ENCODE measurements at regions not wholly inside any gene's neighbourhood (a gene's known extent, or its start where the extent isn't known, plus 50 kb on each side); places are given as distances from the start of the nearest gene placed in this dataset.

DNA sequence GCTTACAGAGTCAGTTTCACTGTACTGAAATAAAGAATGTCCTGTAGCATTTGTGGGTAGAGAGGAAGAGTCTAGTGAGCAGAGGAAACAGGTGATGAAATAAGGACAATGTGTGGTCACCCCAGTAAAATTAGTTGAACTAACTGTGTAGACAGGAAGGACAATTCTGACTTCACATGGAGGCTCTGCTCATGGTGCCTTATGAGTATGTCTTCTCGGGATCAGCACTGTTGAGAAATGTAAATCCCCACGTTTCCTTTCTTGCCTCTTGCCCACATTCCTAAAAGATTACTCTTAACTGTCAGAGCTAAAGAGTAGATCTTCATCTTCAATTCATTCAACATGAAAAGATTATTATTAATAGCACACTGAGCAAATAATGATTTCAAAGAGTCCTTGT is 113.2 kb upstream of the FLRT2 start (continued):
- TF ChIP-seq, protein P1, sequence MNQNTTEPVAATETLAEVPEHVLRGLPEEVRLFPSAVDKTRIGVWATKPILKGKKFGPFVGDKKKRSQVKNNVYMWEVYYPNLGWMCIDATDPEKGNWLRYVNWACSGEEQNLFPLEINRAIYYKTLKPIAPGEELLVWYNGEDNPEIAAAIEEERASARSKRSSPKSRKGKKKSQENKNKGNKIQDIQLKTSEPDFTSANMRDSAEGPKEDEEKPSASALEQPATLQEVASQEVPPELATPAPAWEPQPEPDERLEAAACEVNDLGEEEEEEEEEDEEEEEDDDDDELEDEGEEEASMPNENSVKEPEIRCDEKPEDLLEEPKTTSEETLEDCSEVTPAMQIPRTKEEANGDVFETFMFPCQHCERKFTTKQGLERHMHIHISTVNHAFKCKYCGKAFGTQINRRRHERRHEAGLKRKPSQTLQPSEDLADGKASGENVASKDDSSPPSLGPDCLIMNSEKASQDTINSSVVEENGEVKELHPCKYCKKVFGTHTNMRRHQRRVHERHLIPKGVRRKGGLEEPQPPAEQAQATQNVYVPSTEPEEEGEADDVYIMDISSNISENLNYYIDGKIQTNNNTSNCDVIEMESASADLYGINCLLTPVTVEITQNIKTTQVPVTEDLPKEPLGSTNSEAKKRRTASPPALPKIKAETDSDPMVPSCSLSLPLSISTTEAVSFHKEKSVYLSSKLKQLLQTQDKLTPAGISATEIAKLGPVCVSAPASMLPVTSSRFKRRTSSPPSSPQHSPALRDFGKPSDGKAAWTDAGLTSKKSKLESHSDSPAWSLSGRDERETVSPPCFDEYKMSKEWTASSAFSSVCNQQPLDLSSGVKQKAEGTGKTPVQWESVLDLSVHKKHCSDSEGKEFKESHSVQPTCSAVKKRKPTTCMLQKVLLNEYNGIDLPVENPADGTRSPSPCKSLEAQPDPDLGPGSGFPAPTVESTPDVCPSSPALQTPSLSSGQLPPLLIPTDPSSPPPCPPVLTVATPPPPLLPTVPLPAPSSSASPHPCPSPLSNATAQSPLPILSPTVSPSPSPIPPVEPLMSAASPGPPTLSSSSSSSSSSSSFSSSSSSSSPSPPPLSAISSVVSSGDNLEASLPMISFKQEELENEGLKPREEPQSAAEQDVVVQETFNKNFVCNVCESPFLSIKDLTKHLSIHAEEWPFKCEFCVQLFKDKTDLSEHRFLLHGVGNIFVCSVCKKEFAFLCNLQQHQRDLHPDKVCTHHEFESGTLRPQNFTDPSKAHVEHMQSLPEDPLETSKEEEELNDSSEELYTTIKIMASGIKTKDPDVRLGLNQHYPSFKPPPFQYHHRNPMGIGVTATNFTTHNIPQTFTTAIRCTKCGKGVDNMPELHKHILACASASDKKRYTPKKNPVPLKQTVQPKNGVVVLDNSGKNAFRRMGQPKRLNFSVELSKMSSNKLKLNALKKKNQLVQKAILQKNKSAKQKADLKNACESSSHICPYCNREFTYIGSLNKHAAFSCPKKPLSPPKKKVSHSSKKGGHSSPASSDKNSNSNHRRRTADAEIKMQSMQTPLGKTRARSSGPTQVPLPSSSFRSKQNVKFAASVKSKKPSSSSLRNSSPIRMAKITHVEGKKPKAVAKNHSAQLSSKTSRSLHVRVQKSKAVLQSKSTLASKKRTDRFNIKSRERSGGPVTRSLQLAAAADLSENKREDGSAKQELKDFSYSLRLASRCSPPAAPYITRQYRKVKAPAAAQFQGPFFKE (tag by site-specific recombination; IDR thresholded peaks at IDR 0.05; ENCODE audit: borderline replicate concordance): no peak

DNA sequence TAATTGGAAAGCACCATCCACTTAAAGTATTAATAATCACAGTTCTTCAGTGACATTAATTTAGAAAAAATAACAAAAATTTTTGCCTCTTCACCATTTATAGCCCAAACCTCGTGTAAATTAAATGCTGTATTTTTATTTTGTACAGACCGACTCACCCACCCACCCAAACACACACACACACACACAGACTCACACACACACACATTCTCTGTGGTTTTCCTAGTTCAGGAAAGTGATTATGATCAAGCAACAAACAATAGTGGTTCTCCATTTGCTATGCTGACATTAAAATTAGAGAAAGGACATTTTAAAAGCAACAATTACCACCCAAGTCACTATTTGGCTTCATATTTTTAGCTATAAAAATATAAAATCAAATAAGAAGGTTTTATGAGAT is 112.5 kb upstream of the FLRT2 start:
- CTCF ChIA-PET: interaction anchor here (0.7 kb wide), 1 partner anchor 417 kb away, joined by 3 read pairs; no protein-coding TSS in a partner anchor
- Histone ChIP-seq H3K36me3 (ENCODE audit: control insufficient read depth in 2 of 2, insufficient read depth in 1 of 2, low read length in 2 of 2) (no peaks in the 10 kb centered on the region), H3K9me3 (ENCODE audit: control insufficient read depth, insufficient read depth, low read depth, low read length) (no peaks in the 10 kb centered on the region), H3K4me3 (ENCODE audit: low read depth, low read length) (no peak overlapping the region), H3K4me1 (ENCODE audit: control insufficient read depth, insufficient read depth, low read length) (peaks cover 6% of the 10 kb centered on the region), H3K27ac (ENCODE audit: extremely low read depth, low read depth, low read length) (no peak overlapping the region)
- TF ChIP-seq ZFP69B (tag by site-specific recombination; IDR thresholded peaks at IDR 0.05) (no peak), ZNF416 (tag by site-specific recombination; IDR thresholded peaks at IDR 0.05) (no peak)
- POLR2A ChIA-PET: no interaction called here

DNA sequence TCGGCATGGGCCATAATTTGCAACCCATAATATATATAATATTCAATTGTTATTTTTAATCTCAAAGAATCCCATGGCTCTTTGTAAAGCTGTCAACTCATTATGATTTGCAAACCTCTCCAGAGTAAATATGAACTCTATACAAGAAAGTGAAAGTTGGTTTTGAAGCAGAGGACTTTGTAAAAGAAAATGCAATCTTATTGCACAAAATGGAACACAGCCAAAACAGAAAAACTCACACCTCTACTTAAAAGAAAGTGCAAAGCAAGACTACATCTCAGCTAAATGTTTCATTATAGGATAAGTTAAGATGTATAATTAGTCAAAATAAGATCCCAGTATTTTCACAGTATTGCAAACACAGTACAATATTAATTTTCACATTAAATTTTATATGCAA is 111.2 kb upstream of the FLRT2 start:
- peaks cover 6% of the 10 kb centered on the region for H3K4me1 ChIP-seq (ENCODE audit: control insufficient read depth, insufficient read depth, low read length)
- ChIA-PET POLR2A (interaction anchor here (0.5 kb wide), 1 partner anchor 21 kb away, joined by 4 read pairs; no protein-coding TSS in a partner anchor), CTCF (interaction anchor here (0.6 to 1.8 kb wide), 2 partner anchors 38 to 109 kb away, joined by 3 to 4 read pairs; no protein-coding TSS in a partner anchor)
- H3K27ac ChIP-seq (ENCODE audit: extremely low read depth, low read depth, low read length): no peak overlapping the region
- no peaks in the 10 kb centered on the region for H3K36me3 ChIP-seq (ENCODE audit: control insufficient read depth in 2 of 2, insufficient read depth in 1 of 2, low read length in 2 of 2)
- no peaks in the 10 kb centered on the region for H3K9me3 ChIP-seq (ENCODE audit: control insufficient read depth, insufficient read depth, low read depth, low read length)
- H3K4me3 ChIP-seq (ENCODE audit: low read depth, low read length): no peak overlapping the region
- TF ChIP-seq ZNF610 (tag by site-specific recombination; IDR thresholded peaks at IDR 0.05; ENCODE audit: borderline replicate concordance): no peak
- TF ChIP-seq EGR2 (tag by site-specific recombination; IDR thresholded peaks at IDR 0.05; ENCODE audit: low read depth): no peak
- TF ChIP-seq KLF1 (tag by site-specific recombination; IDR thresholded peaks at IDR 0.05): no peak
- TF ChIP-seq ZNF335 (tag by site-specific recombination; conservative IDR thresholded peaks at IDR 0.05): no peak

DNA sequence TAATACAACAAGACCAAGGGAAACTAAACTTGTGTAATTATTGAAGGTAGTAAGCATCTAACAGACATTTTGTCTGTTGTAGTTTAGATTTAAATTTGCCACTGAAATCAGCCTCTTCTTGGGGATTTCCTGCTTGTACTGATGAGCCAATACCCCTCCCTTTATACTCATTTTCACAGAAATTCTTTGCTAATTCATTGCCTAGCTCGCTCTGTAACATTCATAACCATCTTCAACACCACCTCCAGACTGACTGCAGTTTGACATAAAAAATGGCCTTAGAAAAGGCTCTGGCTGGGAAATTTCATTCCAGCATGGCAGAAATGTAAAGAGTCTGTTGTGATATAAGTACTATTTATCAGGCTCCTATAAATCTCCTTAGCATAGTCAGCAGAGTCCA is 109.7 kb upstream of the FLRT2 start:
- Histone ChIP-seq H3K4me1 (ENCODE audit: control insufficient read depth, insufficient read depth, low read length) (peaks cover 6% of the 10 kb centered on the region), H3K4me3 (ENCODE audit: low read depth, low read length) (no peak overlapping the region), H3K36me3 (ENCODE audit: control insufficient read depth in 2 of 2, insufficient read depth in 1 of 2, low read length in 2 of 2) (no peaks in the 10 kb centered on the region), H3K27ac (ENCODE audit: extremely low read depth, low read depth, low read length) (no peak overlapping the region), H3K9me3 (ENCODE audit: control insufficient read depth, insufficient read depth, low read depth, low read length) (no peaks in the 10 kb centered on the region)
- CTCF ChIA-PET: interaction anchor here (0.7 kb wide), 1 partner anchor 489 kb away, joined by 3 read pairs; no protein-coding TSS in a partner anchor
- POLR2A ChIA-PET: no interaction called here
- TF ChIP-seq ZNF701 (tag by site-specific recombination; IDR thresholded peaks at IDR 0.05) (no peak), ZNF677 (tag by site-specific recombination; IDR thresholded peaks at IDR 0.05) (no peak), ZNF114 (tag by site-specific recombination; IDR thresholded peaks at IDR 0.05) (no peak), TCF7L2 (IDR thresholded peaks at IDR 0.05; ENCODE audit: borderline replicate concordance, low read depth, low read length) (no peak), PRDM1 (tag by site-specific recombination; IDR thresholded peaks at IDR 0.05) (no peak), SP2 (tag by site-specific recombination; IDR thresholded peaks at IDR 0.05) (no peak)
- TF ChIP-seq, protein P2, sequence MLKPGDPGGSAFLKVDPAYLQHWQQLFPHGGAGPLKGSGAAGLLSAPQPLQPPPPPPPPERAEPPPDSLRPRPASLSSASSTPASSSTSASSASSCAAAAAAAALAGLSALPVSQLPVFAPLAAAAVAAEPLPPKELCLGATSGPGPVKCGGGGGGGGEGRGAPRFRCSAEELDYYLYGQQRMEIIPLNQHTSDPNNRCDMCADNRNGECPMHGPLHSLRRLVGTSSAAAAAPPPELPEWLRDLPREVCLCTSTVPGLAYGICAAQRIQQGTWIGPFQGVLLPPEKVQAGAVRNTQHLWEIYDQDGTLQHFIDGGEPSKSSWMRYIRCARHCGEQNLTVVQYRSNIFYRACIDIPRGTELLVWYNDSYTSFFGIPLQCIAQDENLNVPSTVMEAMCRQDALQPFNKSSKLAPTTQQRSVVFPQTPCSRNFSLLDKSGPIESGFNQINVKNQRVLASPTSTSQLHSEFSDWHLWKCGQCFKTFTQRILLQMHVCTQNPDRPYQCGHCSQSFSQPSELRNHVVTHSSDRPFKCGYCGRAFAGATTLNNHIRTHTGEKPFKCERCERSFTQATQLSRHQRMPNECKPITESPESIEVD (tag by site-specific recombination; IDR thresholded peaks at IDR 0.05): no peak
- TF ChIP-seq, protein P3, sequence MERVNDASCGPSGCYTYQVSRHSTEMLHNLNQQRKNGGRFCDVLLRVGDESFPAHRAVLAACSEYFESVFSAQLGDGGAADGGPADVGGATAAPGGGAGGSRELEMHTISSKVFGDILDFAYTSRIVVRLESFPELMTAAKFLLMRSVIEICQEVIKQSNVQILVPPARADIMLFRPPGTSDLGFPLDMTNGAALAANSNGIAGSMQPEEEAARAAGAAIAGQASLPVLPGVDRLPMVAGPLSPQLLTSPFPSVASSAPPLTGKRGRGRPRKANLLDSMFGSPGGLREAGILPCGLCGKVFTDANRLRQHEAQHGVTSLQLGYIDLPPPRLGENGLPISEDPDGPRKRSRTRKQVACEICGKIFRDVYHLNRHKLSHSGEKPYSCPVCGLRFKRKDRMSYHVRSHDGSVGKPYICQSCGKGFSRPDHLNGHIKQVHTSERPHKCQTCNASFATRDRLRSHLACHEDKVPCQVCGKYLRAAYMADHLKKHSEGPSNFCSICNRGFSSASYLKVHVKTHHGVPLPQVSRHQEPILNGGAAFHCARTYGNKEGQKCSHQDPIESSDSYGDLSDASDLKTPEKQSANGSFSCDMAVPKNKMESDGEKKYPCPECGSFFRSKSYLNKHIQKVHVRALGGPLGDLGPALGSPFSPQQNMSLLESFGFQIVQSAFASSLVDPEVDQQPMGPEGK (tag by site-specific recombination; IDR thresholded peaks at IDR 0.05): no peak
- TF ChIP-seq, protein P4, sequence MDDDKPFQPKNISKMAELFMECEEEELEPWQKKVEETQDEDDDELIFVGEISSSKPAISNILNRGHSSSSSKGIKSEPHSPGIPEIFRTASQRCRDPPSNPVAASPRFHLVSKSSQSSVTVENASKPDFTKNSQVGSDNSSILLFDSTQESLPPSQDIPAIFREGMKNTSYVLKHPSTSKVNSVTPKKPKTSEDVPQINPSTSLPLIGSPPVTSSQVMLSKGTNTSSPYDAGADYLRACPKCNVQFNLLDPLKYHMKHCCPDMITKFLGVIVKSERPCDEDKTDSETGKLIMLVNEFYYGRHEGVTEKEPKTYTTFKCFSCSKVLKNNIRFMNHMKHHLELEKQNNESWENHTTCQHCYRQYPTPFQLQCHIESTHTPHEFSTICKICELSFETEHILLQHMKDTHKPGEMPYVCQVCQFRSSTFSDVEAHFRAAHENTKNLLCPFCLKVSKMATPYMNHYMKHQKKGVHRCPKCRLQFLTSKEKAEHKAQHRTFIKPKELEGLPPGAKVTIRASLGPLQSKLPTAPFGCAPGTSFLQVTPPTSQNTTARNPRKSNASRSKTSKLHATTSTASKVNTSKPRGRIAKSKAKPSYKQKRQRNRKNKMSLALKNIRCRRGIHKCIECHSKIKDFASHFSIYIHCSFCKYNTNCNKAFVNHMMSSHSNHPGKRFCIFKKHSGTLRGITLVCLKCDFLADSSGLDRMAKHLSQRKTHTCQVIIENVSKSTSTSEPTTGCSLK (tag by site-specific recombination; IDR thresholded peaks at IDR 0.05): no peak
